ENCODE measurements at regions not wholly inside any gene's neighbourhood (a gene's known extent, or its start where the extent isn't known, plus 50 kb on each side); places are given as distances from the start of the nearest gene placed in this dataset.
A peak's percentile ranks its signal among the peaks of the same experiment; 100 is the strongest.

GRCh38 chr6:71044753-71045152 is 87.9 kb upstream of the B3GAT2 start:
- no peak for ATAC-seq
- no peak overlapping the region for H3K27ac Mint-ChIP-seq
- peaks cover 7% of the 10 kb centered on the region for H3K27me3 Mint-ChIP-seq
- no peak overlapping the region for H3K4me3 Mint-ChIP-seq
- no peaks in the 10 kb centered on the region for H3K4me1 Mint-ChIP-seq
- DNase-seq: no peak
- H3K9me3 Mint-ChIP-seq: no peaks in the 10 kb centered on the region

- Mint-ChIP-seq H3K4me1 (no peaks in the 10 kb centered on the region), H3K4me3 (no peak overlapping the region), H3K27ac (no peak overlapping the region), H3K9me3 (no peaks in the 10 kb centered on the region), H3K27me3 (peaks cover 7% of the 10 kb centered on the region)
- DNase-seq (no peak), ATAC-seq (no peak)
These were observed 88.4 kb upstream of the B3GAT2 start for GRCh38 chr6:71045296-71045695.

GRCh38 chr6:71047417-71047816 is 90.6 kb upstream of the B3GAT2 start:
- Mint-ChIP-seq H3K4me1 (no peaks in the 10 kb centered on the region), H3K9me3 (no peaks in the 10 kb centered on the region), H3K27me3 (peaks cover 14% of the 10 kb centered on the region), H3K27ac (no peak overlapping the region), H3K4me3 (no peak overlapping the region)
- no peak for ATAC-seq
- no peak for DNase-seq

GRCh38 chr6:71048320-71049164 is 91.7 kb upstream of the B3GAT2 start:
- Mint-ChIP-seq H3K4me1 (no peaks in the 10 kb centered on the region), H3K27me3 (peaks cover 14% of the 10 kb centered on the region), H3K4me3 (no peak overlapping the region), H3K9me3 (no peaks in the 10 kb centered on the region), H3K27ac (no peak overlapping the region)
- DNase-seq (no peak), ATAC-seq (no peak)

- ATAC-seq: no peak
These were observed 92.4 kb upstream of the B3GAT2 start for GRCh38 chr6:71049198-71049770.

GRCh38 chr6:71053475-71053874 is 96.6 kb upstream of the B3GAT2 start:
- Mint-ChIP-seq H3K9me3 (no peaks in the 10 kb centered on the region), H3K4me3 (no peak overlapping the region), H3K27me3 (peaks cover 6% of the 10 kb centered on the region), H3K4me1 (no peaks in the 10 kb centered on the region), H3K27ac (no peak overlapping the region)
- ATAC-seq (no peak), DNase-seq (no peak)

More at GRCh38 chr6:71049198-71049770, 92.4 kb upstream of the B3GAT2 start:
- H3K4me1 Mint-ChIP-seq: no peaks in the 10 kb centered on the region
- no peak overlapping the region for H3K4me3 Mint-ChIP-seq
- no peak overlapping the region for H3K27ac Mint-ChIP-seq
- H3K27me3 Mint-ChIP-seq: peaks cover 6% of the 10 kb centered on the region
- no peaks in the 10 kb centered on the region for H3K9me3 Mint-ChIP-seq
- no peak for DNase-seq

GRCh38 chr6:71056656-71057055 is 99.8 kb upstream of the B3GAT2 start:
- no peak overlapping the region for H3K27ac Mint-ChIP-seq
- H3K4me1 Mint-ChIP-seq: no peaks in the 10 kb centered on the region
- no peaks in the 10 kb centered on the region for H3K9me3 Mint-ChIP-seq
- no peak overlapping the region for H3K4me3 Mint-ChIP-seq
- no peak for ATAC-seq
- no peaks in the 10 kb centered on the region for H3K27me3 Mint-ChIP-seq
- DNase-seq: no peak

- ATAC-seq: no peak
- H3K4me3 Mint-ChIP-seq: no peak overlapping the region
- no peaks in the 10 kb centered on the region for H3K4me1 Mint-ChIP-seq
- H3K27me3 Mint-ChIP-seq: no peaks in the 10 kb centered on the region
- no peaks in the 10 kb centered on the region for H3K9me3 Mint-ChIP-seq
- DNase-seq: no peak
- no peak overlapping the region for H3K27ac Mint-ChIP-seq
These were observed 109.3 kb upstream of the B3GAT2 start for GRCh38 chr6:71066153-71066552.

- no peak for ATAC-seq
- Mint-ChIP-seq H3K9me3 (no peaks in the 10 kb centered on the region), H3K4me1 (no peaks in the 10 kb centered on the region), H3K27ac (no peak overlapping the region), H3K27me3 (no peaks in the 10 kb centered on the region), H3K4me3 (no peak overlapping the region)
- no peak for DNase-seq
These were observed 111.0 kb upstream of the B3GAT2 start for GRCh38 chr6:71067816-71068215.

GRCh38 chr6:71072508-71072907 is 115.6 kb upstream of the B3GAT2 start:
- peaks cover 13% of the 10 kb centered on the region for H3K27me3 Mint-ChIP-seq
- DNase-seq: no peak

GRCh38 chr6:71077655-71078054 is 120.8 kb upstream of the B3GAT2 start:
- no peaks in the 10 kb centered on the region for H3K4me1 Mint-ChIP-seq
- ATAC-seq (no peak), DNase-seq (no peak)
- H3K27me3 Mint-ChIP-seq: peaks cover 13% of the 10 kb centered on the region
- H3K9me3 Mint-ChIP-seq: peaks cover 13 to 17% of the 10 kb centered on the region in 2 donors
- H3K27ac Mint-ChIP-seq: no peak overlapping the region
- no peak overlapping the region for H3K4me3 Mint-ChIP-seq

More at GRCh38 chr6:71072508-71072907, 115.6 kb upstream of the B3GAT2 start:
- H3K4me3 Mint-ChIP-seq: no peak overlapping the region
- H3K9me3 Mint-ChIP-seq: peaks cover 0 to 4% of the 10 kb centered on the region in 2 donors
- H3K27ac Mint-ChIP-seq: no peak overlapping the region
- H3K4me1 Mint-ChIP-seq: no peaks in the 10 kb centered on the region
- ATAC-seq: no peak

- H3K27me3 Mint-ChIP-seq: peaks cover 9% of the 10 kb centered on the region
- H3K9me3 Mint-ChIP-seq: peaks cover 13 to 17% of the 10 kb centered on the region in 2 donors
- H3K4me1 Mint-ChIP-seq: no peaks in the 10 kb centered on the region
- DNase-seq (no peak), ATAC-seq (no peak)
- no peak overlapping the region for H3K4me3 Mint-ChIP-seq
- no peak overlapping the region for H3K27ac Mint-ChIP-seq
These were observed 122.8 kb upstream of the B3GAT2 start for GRCh38 chr6:71079677-71080076.

GRCh38 chr6:71080133-71080532 is 123.3 kb upstream of the B3GAT2 start:
- H3K27ac Mint-ChIP-seq: no peak overlapping the region
- H3K4me1 Mint-ChIP-seq: no peaks in the 10 kb centered on the region
- no peak for DNase-seq

GRCh38 chr6:71080826-71081225 is 124.0 kb upstream of the B3GAT2 start:
- ATAC-seq: no peak
- Mint-ChIP-seq H3K27me3 (peaks cover under 1% of the 10 kb centered on the region), H3K9me3 (peaks cover 9 to 17% of the 10 kb centered on the region in 2 donors)

More at GRCh38 chr6:71080133-71080532, 123.3 kb upstream of the B3GAT2 start:
- Mint-ChIP-seq H3K27me3 (peaks cover 7% of the 10 kb centered on the region), H3K4me3 (no peak overlapping the region), H3K9me3 (peaks cover 13 to 17% of the 10 kb centered on the region in 2 donors)
- no peak for ATAC-seq

GRCh38 chr6:71082033-71082650 is 125.3 kb upstream of the B3GAT2 start:
- DNase-seq (no peak), ATAC-seq (no peak)
- H3K27me3 Mint-ChIP-seq: no peaks in the 10 kb centered on the region
- no peak overlapping the region for H3K27ac Mint-ChIP-seq
- no peaks in the 10 kb centered on the region for H3K4me1 Mint-ChIP-seq
- peaks cover 9 to 17% of the 10 kb centered on the region in 2 donors for H3K9me3 Mint-ChIP-seq
- no peak overlapping the region for H3K4me3 Mint-ChIP-seq

More at GRCh38 chr6:71080826-71081225, 124.0 kb upstream of the B3GAT2 start:
- no peak overlapping the region for H3K4me3 Mint-ChIP-seq
- no peak overlapping the region for H3K27ac Mint-ChIP-seq
- no peak for DNase-seq
- no peaks in the 10 kb centered on the region for H3K4me1 Mint-ChIP-seq

GRCh38 chr6:71083308-71083820 is 126.5 kb upstream of the B3GAT2 start:
- no peak for DNase-seq
- Mint-ChIP-seq H3K4me1 (no peaks in the 10 kb centered on the region), H3K27me3 (no peaks in the 10 kb centered on the region), H3K4me3 (no peak overlapping the region), H3K27ac (peak overlapping the region in 1 of 2 donors; percentile 54), H3K9me3 (peaks cover 5 to 12% of the 10 kb centered on the region in 2 donors)
- no peak for ATAC-seq

Data from stimulated activated naive CD8-positive, alpha-beta T cell treated with anti-CD3 and anti-CD28 coated beads, Interleukin-15, amount 100 ng/mL, for 72 hours (primary cell).